ENCODE measurements at regions not wholly inside any gene's neighbourhood (a gene's known extent, or its start where the extent isn't known, plus 50 kb on each side); places are given as distances from the start of the nearest gene placed in this dataset.

GRCh38 chr2:180291552-180292421, 284.7 kb upstream of the CWC22 start:
- Mint-ChIP-seq H3K4me1 (ENCODE audit: low read depth) (no peaks in the 10 kb centered on the region), H3K4me3 (no peak overlapping the region), H3K36me3 (ENCODE audit: low read depth) (no peaks in the 10 kb centered on the region), H3K27ac (no peak overlapping the region), H3K9me3 (no peaks in the 10 kb centered on the region), H3K27me3 (no peaks in the 10 kb centered on the region)
- intact Hi-C loops (cut with micrococcal nuclease) = no loop called here

DNA sequence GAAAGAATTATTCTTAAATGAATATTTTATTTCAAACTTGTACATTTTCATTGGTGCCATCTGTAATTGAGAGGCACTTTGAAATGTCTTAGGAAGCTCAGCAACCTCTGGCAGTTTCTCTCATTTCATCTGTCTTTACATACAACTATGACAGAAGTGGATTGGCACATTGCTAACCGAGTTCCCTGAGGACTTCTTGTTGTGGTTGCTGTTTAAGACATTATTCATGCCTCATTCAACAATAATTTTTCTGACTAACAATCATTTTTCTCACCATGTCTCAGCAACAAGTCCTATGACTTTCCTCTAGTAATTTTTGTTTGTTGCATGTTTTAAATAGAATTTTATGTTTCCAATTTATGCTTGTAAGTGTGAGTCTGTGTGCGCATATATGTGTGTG, 284.0 kb upstream of the CWC22 start:
- Mint-ChIP-seq H3K27ac (no peak overlapping the region), H3K36me3 (ENCODE audit: low read depth) (no peaks in the 10 kb centered on the region), H3K9me3 (no peaks in the 10 kb centered on the region), H3K4me3 (no peak overlapping the region), H3K27me3 (no peaks in the 10 kb centered on the region), H3K4me1 (ENCODE audit: low read depth) (no peaks in the 10 kb centered on the region)
- intact Hi-C loops (cut with micrococcal nuclease) = no loop called here

GRCh38 chr2:180289627-180290026, 282.5 kb upstream of the CWC22 start:
- intact Hi-C loops (cut with micrococcal nuclease) = no loop called here

GRCh38 chr2:180279581-180279980, 272.5 kb upstream of the CWC22 start:
- intact Hi-C loops (cut with micrococcal nuclease) = no loop called here
- Mint-ChIP-seq H3K4me3 (no peak overlapping the region), H3K27ac (no peak overlapping the region), H3K9me3 (peaks cover 23% of the 10 kb centered on the region), H3K36me3 (ENCODE audit: low read depth) (no peaks in the 10 kb centered on the region), H3K4me1 (ENCODE audit: low read depth) (no peaks in the 10 kb centered on the region), H3K27me3 (no peaks in the 10 kb centered on the region)

More at GRCh38 chr2:180289627-180290026, 282.5 kb upstream of the CWC22 start:
- Mint-ChIP-seq H3K4me3 (no peak overlapping the region), H3K27me3 (no peaks in the 10 kb centered on the region), H3K4me1 (ENCODE audit: low read depth) (no peaks in the 10 kb centered on the region), H3K9me3 (no peaks in the 10 kb centered on the region), H3K27ac (no peak overlapping the region), H3K36me3 (ENCODE audit: low read depth) (no peaks in the 10 kb centered on the region)

DNA sequence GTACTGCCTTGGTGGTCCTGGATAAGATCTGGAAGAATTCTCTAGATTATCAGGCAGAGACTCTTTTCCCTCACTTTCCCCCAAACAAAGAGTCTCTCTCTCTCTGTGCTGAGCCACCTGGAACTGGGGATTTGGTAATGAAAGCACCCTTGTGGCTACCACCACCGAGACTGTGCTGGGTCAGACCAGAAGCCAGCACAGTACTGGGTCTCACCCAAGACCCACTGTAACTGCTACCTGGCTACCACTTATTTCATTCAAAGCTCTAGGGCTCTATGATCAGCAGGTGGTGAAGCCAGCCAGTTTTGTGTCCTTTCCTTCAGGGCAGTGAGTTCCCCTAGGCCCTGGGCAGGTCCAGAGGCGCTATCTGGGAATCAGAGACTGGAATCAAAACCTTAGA, 269.6 kb upstream of the CWC22 start:
- no peaks in the 10 kb centered on the region for H3K36me3 Mint-ChIP-seq (ENCODE audit: low read depth)
- H3K4me3 Mint-ChIP-seq = no peak overlapping the region
- no peaks in the 10 kb centered on the region for H3K4me1 Mint-ChIP-seq (ENCODE audit: low read depth)
- peaks cover 47% of the 10 kb centered on the region for H3K9me3 Mint-ChIP-seq
- no peaks in the 10 kb centered on the region for H3K27me3 Mint-ChIP-seq
- intact Hi-C loops (cut with micrococcal nuclease) = no loop called here
- H3K27ac Mint-ChIP-seq = no peak overlapping the region

DNA sequence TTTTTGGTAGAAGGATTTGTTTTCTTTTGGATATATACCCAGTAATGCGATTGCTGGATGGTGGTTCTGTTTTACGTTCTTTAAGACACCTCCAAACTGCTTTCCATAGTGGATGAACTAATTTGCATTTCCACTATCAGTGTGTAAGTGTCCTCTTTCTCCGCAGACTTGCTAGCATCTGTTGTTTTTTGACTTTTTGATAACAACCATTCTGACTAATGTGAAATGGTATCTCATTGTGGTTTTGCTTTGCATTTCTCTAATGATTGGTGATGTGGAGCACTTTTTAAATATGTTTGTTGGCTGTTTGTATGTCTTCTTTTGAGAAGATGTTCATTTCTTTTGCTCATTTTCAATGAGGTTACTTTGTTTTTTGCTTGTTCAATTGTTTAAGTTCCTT, 260.9 kb upstream of the CWC22 start:
- intact Hi-C loops (cut with micrococcal nuclease) = no loop called here
- H3K36me3 Mint-ChIP-seq (ENCODE audit: low read depth) = no peaks in the 10 kb centered on the region
- peaks cover 35% of the 10 kb centered on the region for H3K9me3 Mint-ChIP-seq
- no peak overlapping the region for H3K27ac Mint-ChIP-seq
- no peaks in the 10 kb centered on the region for H3K27me3 Mint-ChIP-seq
- no peak overlapping the region for H3K4me3 Mint-ChIP-seq
- H3K4me1 Mint-ChIP-seq (ENCODE audit: low read depth) = no peaks in the 10 kb centered on the region

GRCh38 chr2:180261976-180262375, 254.9 kb upstream of the CWC22 start:
- Mint-ChIP-seq H3K27me3 (no peaks in the 10 kb centered on the region), H3K4me1 (ENCODE audit: low read depth) (no peaks in the 10 kb centered on the region), H3K4me3 (no peak overlapping the region), H3K9me3 (peaks cover 21% of the 10 kb centered on the region), H3K36me3 (ENCODE audit: low read depth) (no peaks in the 10 kb centered on the region), H3K27ac (no peak overlapping the region)
- intact Hi-C loops (cut with micrococcal nuclease) = no loop called here

DNA sequence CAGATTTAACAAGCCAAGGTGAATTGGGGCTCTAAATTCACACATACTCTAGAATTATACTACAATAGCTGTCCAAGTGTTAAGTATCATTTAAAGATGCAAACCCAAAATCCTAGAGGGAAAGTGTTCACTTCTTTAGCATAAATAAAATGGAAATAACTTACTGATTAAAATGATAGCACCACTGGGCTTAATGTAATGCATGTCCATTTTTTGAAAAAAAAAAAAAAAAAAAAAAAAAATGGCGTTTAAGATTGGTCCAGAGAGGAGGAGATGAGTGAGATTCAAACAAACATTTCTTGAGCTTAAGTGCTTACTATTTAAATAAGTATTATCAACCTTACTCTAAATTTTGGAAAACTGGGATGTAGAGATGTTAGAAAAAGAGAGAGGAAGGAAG, 251.5 kb upstream of the CWC22 start:
- intact Hi-C loops (cut with micrococcal nuclease) = no loop called here
- Mint-ChIP-seq H3K4me3 (no peak overlapping the region), H3K9me3 (peaks cover 12% of the 10 kb centered on the region), H3K27me3 (no peaks in the 10 kb centered on the region), H3K36me3 (ENCODE audit: low read depth) (no peaks in the 10 kb centered on the region), H3K27ac (no peak overlapping the region), H3K4me1 (ENCODE audit: low read depth) (no peaks in the 10 kb centered on the region)

- intact Hi-C loops (cut with micrococcal nuclease) = no loop called here
- Mint-ChIP-seq H3K27ac (no peak overlapping the region), H3K27me3 (no peaks in the 10 kb centered on the region), H3K36me3 (ENCODE audit: low read depth) (no peaks in the 10 kb centered on the region), H3K9me3 (peaks cover 12% of the 10 kb centered on the region), H3K4me1 (ENCODE audit: low read depth) (no peaks in the 10 kb centered on the region), H3K4me3 (no peak overlapping the region)
These were observed 251.0 kb upstream of the CWC22 start for GRCh38 chr2:180258041-180258537.

- no peak overlapping the region for H3K27ac Mint-ChIP-seq
These were observed 250.2 kb upstream of the CWC22 start for GRCh38 chr2:180257247-180257646.

GRCh38 chr2:180255981-180256380, 248.9 kb upstream of the CWC22 start:
- no peaks in the 10 kb centered on the region for H3K36me3 Mint-ChIP-seq (ENCODE audit: low read depth)
- H3K4me1 Mint-ChIP-seq (ENCODE audit: low read depth) = no peaks in the 10 kb centered on the region
- H3K4me3 Mint-ChIP-seq = no peak overlapping the region
- intact Hi-C loops (cut with micrococcal nuclease) = no loop called here
- no peak overlapping the region for H3K27ac Mint-ChIP-seq
- no peaks in the 10 kb centered on the region for H3K27me3 Mint-ChIP-seq
- peaks cover 15% of the 10 kb centered on the region for H3K9me3 Mint-ChIP-seq

More at GRCh38 chr2:180257247-180257646, 250.2 kb upstream of the CWC22 start:
- H3K27me3 Mint-ChIP-seq = no peaks in the 10 kb centered on the region
- no peak overlapping the region for H3K4me3 Mint-ChIP-seq
- intact Hi-C loops (cut with micrococcal nuclease) = no loop called here
- no peaks in the 10 kb centered on the region for H3K4me1 Mint-ChIP-seq (ENCODE audit: low read depth)
- peaks cover 16% of the 10 kb centered on the region for H3K9me3 Mint-ChIP-seq
- no peaks in the 10 kb centered on the region for H3K36me3 Mint-ChIP-seq (ENCODE audit: low read depth)

DNA sequence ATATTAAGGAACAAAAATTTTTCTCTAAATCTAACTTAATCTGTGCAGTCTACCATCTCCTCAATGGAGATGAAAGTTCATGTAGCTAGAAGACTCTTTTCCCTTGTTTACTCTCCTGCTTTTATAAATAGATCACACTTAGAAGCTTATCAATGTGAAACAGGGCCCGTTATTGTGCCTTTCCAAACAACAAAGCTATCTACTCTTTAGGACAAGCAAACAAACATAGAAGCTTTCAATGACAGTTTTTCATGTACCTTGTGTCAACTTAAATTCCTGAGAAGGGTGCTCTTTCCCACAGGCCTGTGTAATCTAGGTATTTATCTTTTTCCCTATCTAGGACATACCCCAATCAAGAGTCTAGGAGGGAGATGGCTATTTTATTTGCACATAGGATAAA, 247.8 kb upstream of the CWC22 start:
- intact Hi-C loops (cut with micrococcal nuclease) = no loop called here
- peaks cover 15% of the 10 kb centered on the region for H3K9me3 Mint-ChIP-seq
- H3K4me1 Mint-ChIP-seq (ENCODE audit: low read depth) = no peaks in the 10 kb centered on the region
- no peaks in the 10 kb centered on the region for H3K36me3 Mint-ChIP-seq (ENCODE audit: low read depth)
- H3K4me3 Mint-ChIP-seq = no peak overlapping the region
- no peaks in the 10 kb centered on the region for H3K27me3 Mint-ChIP-seq
- H3K27ac Mint-ChIP-seq = no peak overlapping the region

- Mint-ChIP-seq H3K27me3 (no peaks in the 10 kb centered on the region), H3K36me3 (ENCODE audit: low read depth) (no peaks in the 10 kb centered on the region), H3K4me1 (ENCODE audit: low read depth) (no peaks in the 10 kb centered on the region), H3K27ac (no peak overlapping the region), H3K9me3 (peaks cover 6% of the 10 kb centered on the region), H3K4me3 (no peak overlapping the region)
- intact Hi-C loops (cut with micrococcal nuclease) = no loop called here
These were observed 240.6 kb upstream of the CWC22 start for GRCh38 chr2:180247658-180248057.

GRCh38 chr2:180246268-180246667, 239.2 kb upstream of the CWC22 start:
- H3K27ac Mint-ChIP-seq = no peak overlapping the region
- no peaks in the 10 kb centered on the region for H3K36me3 Mint-ChIP-seq (ENCODE audit: low read depth)
- no peaks in the 10 kb centered on the region for H3K27me3 Mint-ChIP-seq
- H3K4me1 Mint-ChIP-seq (ENCODE audit: low read depth) = no peaks in the 10 kb centered on the region
- intact Hi-C loops (cut with micrococcal nuclease) = no loop called here
- H3K4me3 Mint-ChIP-seq = no peak overlapping the region
- no peaks in the 10 kb centered on the region for H3K9me3 Mint-ChIP-seq

GRCh38 chr2:180240774-180241173, 233.7 kb upstream of the CWC22 start:
- Mint-ChIP-seq H3K4me1 (ENCODE audit: low read depth) (no peaks in the 10 kb centered on the region), H3K27ac (no peak overlapping the region), H3K27me3 (no peaks in the 10 kb centered on the region), H3K4me3 (no peak overlapping the region), H3K36me3 (ENCODE audit: low read depth) (no peaks in the 10 kb centered on the region), H3K9me3 (no peaks in the 10 kb centered on the region)
- intact Hi-C loops (cut with micrococcal nuclease) = no loop called here

Measured in dendritic cell treated with granulocyte-macrophage colony-stimulating factor and Interleukin-4, amounts not matched to agents 40 ng/mL and 50 ng/mL, for 4 days (primary cell).